DMS53 (cell line): ENCODE measurements at regions not wholly inside any gene's neighbourhood (a gene's known extent, or its start where the extent isn't known, plus 50 kb on each side); places are given as distances from the start of the nearest gene placed in this dataset.
"Not testable (repeated sequence)": the region's sequence is repeated elsewhere in the genome, so short reads cannot be mapped to it uniquely, and the experiment has no call there.

ENCODE experiments used
- DNase-seq: peaks from one replicate; lab custom pipeline; 2025; lab: John Stamatoyannopoulos, UW

DNA sequence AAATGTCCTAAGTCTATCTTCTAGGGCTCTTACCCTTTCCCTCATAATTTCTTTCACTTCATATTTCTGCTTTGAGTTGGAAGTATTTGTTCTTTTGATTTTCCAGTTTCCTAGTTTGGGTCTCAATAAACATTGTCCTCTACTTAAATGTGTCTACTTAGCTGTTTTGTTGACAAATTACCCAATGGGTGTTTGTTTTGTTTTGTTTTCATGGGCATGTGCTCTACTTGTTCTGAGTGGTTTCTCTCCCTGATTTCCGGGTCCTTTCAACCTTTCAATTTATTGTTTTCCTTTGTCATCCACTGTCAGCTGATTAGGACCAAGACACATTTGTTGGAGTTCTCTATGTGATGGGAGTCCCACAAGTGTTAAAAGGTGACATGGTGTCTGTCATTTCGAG, 1181.4 kb downstream of the RPA4 start:
- peak; percentile 60 for DNase-seq

DNA sequence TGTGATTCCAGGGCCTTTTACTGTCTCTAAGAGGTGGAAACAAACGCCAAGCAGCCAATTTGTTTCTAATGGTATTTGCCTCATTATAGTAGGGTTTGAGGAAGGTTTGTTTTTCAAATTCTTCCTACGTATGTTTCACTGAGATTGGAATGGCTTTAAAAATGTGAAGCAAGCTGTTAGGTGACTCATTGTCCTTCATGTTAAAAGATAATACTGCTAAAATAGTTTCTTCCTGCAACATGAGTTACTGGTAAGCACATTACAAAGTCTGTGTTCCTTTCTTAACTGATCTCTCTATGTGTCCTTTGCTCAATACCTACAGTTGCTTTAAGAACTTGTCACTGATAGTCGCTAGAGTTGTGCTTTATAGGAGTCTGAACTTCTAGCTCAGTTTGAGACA, 1183.9 kb downstream of the RPA4 start:
- DNase-seq, result no peak

DNA sequence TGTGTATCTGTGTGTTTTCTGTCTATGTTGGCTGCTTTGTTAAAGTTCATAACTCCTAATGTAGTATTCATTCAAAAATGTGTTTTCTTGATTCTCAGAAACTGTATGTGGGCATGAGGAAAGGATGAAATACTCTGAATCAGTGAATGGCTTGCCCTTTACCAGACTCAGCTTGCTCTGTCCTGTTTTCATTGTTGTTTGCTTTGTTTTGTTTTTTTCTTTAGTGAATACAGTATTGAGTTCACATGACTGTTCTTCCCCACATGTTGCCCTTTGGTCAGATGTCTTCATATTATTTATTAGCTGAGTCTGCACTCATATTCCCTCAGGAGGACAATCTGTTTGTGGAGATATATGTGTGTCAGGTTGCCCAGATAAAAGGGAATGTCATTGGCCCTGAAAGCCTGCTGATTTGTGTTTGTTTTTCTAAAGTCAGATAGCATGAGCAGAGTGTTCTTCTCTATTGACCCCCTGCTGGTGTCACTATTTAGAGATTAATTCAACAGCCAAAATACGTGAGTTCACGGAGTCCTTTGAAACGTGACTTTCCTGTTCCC, 1184.4 kb downstream of the RPA4 start:
- peak; percentile 29 for DNase-seq

DNA sequence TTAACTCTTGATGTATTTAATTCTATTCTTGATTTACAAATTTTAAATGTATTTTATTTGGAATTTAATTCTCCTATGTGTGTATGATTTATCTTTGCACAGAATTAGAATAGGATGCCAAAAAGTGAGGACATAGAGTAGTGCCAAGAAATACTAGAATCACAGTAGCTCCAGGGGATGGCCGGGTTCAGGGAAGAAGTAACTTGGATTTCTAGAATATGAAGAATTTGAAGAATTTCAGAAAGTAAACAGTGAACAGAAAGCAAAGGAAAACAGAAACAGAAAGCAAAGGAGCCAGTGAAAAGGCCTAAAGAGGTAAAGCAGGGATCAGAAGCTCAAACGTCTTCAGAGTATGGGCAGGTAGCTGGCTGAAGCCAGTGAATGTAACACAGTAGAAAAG, 1187.6 kb downstream of the RPA4 start:
- DNase-seq, result no peak

DNA sequence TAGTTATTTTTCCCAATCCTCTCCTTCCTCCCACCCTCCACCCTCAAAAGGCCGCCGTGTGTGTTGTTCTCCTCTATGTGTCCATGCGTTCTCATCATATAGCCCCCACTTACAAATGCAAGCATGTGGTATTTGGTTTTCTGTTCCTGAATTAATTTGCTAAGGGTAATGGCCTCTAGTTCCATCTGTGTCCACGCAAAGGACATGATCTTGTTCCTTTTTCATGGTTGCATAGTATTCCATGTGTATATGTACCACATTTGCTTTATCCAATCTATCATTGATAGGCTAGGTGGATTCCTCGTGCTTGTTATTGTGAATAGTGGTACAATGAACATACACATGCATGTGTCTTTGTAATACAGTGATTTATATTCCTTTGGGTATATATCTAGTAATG, 1193.7 kb downstream of the RPA4 start:
- no peak for DNase-seq

DNA sequence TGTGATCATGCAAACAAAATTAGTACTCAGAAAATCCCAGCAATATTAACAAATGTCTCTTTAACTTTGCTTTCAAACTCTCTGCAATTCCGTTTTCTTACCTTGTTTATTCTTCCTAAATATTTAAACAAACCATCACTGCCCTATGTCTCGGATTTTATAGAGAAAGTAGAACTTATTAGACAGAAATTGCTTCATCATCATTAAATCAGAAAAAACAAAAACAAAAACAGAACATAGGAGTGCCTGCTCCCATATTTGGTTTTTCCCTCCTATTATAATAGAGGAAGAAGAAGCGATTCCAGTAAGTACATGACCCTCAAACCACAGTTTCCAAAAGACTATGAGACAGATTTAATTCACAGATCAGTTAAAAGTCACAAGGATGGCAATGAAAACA, 1228.0 kb downstream of the RPA4 start:
- no peak for DNase-seq

DNA sequence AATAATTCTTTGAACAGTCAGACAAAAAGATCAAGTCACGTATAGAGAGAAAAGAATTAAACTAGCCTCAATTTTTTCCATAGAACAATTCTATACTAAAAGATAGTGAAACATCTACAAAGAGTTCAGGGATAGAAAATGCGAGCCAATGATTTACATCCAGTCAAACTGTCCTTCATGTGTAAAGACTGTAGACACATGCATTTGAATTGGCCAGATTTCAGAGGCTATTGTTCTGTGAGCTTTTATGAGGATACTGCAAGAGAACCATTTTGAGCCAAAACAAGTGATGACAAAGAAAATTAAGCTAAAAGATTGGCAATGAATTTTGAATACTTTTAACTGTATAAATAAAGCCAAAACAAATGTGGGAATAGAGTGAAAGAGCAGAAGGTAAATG, 1230.3 kb downstream of the RPA4 start:
- no peak for DNase-seq

DNA sequence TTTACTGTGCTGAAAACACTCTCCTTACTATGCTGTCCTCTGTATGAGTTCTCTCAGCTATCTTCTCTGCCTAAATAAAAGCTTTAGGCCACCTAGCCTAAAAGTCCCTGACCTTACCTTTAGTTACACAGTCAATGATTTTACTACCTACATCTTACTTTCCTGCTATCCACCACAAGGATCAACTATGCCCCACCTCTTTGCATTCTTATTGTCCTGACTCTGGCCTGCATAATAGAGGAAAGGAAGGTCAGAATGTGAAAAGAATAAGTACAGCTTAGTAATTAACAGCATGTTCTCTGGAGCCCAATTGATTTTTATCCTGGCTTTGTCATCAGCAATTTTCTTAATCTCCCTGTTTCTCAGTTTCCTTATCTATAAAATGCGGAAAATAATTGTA, 1257.8 kb downstream of the RPA4 start:
- DNase-seq, result no peak

DNA sequence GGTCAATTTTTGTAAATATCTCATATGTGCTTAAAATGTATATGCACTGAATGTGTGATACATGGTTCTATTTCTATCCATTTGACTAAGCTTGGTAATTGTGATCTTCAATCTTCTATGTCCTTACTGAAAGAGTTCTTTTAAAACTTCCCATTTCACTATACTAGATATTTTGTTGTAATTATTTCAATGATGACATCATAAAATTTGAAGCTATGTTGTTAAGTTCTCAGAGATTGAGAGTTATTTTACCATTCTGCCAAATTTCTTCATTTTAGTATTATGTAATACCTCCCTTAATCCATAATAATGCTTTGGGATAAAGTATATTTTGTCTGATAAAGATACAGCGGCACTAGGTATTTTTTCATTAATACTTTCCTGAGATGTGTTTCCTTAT, 1307.3 kb downstream of the RPA4 start:
- DNase-seq, result no peak

DNA sequence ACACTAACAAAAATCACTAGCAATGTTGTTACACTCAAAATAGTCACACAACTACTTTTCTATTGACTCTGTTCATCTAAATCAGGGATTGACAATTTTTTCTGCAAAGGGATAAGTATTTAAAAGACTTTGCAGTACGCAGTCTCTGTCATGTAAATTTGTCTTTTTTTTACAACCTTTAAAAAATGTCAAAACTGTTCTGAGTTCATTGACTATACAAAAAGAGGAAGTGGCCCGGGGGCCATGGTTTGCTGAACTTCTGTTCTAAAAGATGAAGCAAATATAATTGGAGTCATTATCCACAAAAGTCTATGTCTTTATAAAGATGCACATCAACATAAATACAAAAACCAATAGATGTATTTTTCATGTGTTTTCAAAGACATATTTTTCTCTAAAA, 1310.3 kb downstream of the RPA4 start:
- DNase-seq, result no peak

DNA sequence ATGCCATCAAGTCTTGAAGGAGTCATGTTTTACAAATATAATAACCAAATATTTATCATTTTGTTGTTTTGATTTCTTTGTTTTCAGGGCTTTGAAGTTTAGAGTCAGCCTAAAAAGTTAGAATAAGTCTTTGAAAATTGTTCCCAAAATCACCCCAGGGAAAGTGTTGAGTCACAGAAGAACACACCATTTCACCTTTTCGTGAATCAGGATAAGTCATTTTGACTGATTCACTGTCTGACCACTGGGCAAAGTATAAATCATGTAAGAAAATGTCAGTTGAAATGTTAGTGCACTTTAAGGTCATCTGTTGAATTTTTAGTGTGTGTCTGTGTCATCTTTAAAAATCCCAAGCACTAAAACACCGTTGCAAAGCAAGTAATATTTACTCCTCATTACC, 1320.1 kb downstream of the RPA4 start:
- DNase-seq, result no peak

DNA sequence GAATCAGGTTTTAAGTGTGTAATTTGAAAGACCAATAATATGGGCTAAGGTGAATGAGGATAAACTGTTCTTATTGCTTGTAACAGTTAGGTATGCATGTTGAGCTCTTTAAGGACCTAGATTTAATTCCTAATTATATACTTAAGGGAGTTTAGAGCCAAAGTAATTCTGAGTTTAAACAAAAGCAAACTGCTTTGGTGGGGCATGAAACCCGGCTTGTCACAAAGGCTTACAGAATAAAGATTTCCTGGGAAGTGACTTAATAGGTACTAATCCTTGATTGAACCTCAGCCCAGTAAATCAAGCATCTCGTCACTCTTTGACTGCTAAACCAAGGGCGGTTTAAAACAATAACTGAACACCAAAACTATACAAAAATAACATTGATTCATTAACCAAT, 1324.2 kb downstream of the RPA4 start:
- DNase-seq, result no peak

DNA sequence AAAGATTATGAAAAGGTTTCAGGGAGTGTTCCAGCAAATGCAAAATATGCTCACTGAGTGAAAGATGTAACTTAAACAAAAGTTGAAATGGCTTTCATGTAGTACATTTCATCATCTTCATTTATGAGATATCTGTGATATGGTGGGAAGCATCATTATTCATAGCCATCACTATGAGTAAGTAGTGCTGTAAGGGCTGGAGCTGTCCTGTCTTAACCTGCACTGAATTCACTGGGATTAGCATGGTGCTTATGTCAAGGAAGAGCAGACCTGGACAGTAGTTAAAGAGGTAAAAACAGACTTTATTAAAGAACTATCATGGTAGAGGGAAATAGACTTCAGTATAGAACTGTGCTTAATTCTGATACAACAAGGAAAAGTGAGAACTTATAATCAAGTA, 1347.3 kb downstream of the RPA4 start:
- no peak for DNase-seq

DNA sequence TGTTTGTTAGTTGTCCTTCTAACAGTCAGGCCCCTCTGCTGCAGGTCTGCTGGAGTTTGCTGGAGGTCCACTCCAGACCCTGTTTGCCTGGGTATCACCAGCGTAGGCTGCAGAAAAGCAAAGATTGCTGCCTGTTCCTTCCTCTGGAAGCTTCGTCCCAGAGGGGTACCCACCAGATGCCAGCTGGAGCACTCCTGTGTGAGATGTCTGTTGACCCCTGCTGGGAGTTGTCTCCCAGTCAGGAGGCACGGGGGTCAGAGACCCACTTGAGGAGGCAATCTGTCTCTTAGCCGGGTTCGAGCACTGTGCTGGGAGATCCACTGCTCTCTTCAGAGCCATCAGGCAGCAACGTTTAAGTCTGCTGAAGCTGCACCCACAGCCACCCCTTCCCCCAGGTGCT, 1356.4 kb downstream of the RPA4 start:
- DNase-seq, result not testable (repeated sequence)

DNA sequence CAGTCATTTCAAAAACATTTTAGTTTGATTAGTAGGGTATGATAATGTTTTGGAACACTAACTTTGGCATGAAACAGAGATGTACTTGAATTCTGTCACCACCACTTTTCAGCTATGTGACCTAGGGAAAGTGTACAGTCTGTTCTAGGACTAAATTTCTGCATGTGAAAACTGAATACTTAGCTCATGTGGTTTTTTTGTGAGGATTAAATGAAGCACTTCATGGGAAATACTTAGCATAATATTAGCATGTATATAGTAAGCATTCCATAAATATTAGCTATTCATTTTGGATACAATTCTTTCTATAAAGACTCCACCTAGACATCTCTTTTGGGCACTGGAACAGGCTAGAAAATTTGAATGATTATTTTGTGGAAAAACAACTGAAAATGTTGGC, 1379.4 kb downstream of the RPA4 start:
- DNase-seq, result no peak

DNA sequence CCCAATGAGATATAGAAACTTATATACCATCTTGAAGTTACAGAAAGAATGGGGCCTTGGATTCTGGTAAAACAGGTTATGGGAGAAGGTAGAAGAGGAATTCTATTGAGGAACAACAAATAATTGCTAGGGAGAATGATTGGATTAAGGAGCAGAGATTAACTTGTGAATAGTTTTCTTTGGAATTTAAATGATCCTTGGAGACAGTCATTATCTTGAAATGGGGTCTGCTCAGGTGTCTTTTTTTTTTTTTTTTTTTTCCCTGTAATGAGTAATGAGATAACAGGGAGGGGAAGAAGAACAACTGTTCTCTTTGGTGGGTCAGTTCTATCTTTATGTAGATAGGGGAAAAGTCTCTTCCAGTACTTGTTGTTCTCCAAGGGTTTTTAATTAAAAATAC, 1406.0 kb downstream of the RPA4 start:
- DNase-seq, result no peak

DNA sequence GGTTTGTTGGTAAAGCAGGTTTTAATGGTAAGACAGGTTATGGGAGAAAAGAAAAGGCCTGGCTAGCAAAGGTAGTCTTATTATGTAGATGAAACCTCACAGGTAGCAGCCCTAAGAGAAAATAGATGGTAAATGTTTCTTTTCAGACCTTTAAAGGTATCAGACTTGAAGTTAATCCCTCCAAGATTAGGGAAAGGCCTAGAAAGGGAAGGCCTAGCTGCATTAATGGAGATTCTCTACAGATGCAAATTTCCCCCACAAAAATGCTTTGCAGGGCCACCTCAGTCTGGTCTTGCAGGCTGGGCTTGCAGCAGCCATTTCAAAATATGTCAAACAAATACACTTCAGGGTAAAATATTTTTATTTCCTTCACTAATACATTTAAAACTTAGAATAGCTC, 1410.6 kb downstream of the RPA4 start:
- no peak for DNase-seq

DNA sequence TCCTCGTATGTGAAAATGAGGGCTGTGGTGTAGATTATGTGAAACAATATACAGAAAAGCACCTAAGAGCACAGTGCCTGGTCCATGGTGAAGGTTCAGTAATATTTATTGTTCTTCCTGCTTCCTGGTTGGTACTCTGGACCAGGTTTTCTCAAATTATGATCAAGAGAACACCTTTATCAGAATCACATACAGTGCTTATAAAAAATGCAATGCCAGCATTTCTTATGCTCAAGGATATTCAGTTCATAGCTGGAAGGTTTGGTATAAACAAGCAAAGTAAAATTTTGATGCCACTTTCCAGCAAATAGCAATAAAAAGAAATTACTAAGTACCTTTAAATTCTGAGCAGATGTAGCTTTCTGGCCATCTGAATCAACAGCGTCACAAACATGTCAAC, 1412.4 kb downstream of the RPA4 start:
- no peak for DNase-seq

DNA sequence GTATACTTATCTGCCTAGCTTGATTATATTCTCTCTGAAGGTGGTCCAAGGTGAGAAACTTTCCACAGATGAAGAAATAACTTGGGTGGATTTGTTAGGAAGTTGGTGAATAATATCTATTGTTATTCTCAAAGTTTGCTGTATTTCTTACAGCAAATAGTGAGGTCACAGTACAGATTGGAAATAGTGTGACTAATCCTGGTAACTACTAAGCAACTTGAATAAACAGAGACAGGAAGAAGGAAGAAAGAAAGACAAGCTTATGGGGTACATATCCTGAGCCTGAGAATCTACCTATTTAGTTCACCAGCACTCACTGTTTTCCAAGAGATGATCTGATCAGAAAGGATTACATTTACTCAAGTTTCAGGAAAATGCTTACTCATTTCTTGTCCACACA, 1416.1 kb downstream of the RPA4 start:
- DNase-seq, result peak; percentile 2

DNA sequence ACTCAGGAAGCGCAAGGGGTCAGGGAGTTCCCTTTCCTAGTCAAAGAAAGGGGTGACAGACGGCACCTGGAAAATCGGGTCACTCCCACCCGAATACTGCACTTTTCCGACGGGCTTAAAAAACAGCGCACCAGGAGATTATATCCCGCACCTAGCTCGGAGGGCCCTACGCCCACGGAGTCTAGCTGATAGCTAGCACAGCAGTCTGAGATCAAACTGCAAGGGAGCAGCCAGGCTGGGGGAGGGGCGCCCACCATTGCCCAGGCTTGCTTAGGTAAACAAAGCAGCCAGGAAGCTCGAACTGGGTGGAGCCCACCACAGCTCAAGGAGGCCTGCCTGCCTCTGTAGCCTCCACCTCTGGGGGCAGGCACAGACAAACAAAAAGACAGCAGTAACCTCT, 1416.8 kb downstream of the RPA4 start:
- not testable (repeated sequence) for DNase-seq

DNA sequence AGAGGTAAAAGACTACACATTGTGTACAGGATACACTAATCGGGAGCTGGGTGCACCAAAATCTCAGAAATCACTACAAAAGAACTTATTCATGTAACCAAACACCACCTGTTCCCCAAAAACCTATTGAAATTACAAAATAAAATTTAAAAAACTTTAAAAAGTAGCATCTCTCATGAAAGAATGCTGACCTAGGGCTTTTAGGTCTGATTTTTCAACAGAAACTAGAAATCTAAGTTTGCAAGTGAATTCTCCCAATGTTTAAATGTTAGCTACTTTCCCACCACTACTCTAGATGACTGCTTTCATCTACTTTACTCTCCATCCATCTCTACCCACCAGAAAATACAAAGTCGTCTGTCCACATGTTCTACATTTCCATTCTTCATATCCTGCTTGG, 1447.7 kb downstream of the RPA4 start:
- DNase-seq, result no peak

DNA sequence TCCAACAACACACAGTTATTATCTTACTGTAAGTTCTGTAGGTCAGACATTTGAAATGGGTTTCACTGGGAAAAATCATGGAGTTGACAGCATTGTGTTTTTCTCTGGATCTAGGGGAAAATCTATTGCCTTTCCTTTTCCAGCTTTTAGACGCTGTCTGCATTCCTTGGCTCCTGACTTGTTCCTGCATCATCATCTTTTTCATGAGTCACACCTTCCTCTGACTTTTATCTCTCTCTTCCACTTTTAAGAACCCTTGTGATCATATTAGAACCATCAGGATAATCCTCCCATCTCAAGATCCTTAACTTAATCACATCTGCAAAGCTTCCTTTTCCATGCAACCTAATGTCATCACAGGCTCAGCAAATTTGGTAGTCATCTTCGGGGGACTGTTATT, 1454.8 kb downstream of the RPA4 start:
- no peak for DNase-seq

DNA sequence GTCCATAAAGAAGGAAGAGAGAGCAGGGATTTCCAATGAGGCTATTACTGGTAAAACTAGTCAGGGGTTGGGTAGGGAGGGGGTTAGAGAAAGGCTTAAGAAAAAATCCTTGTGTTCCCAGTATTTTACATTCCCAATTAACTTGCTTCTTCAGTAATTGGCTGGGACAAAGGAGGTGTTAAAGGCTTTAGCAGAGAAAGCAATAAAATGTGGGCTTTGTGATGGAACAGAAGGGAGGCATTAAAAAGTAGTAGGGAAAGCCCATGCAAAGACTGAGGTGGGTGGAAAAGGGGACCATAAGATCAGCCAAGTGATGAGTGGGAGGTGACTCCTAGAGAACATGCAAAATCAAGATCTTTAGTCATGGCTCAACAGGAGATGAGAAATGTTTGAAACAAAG, 1467.2 kb downstream of the RPA4 start:
- no peak for DNase-seq

DNA sequence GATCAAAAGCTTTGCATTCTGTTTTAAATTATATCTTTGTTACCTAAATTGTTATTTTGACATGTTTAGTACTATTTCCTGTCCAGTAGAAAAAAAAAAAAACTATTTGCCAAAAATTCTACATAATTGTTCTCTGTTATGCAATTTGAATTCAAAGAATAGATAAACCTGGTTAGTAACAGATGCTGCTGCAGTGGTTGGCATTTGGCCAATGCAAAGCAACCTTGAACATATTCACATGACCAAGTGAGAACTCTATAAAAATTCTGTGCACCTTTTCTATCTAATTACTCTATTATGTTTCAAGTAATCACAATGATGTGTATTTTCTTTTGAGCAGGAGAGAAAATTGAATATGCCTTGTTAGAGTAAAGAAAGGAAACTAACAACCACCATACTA, 1473.4 kb downstream of the RPA4 start:
- DNase-seq, result peak; percentile 5

DNA sequence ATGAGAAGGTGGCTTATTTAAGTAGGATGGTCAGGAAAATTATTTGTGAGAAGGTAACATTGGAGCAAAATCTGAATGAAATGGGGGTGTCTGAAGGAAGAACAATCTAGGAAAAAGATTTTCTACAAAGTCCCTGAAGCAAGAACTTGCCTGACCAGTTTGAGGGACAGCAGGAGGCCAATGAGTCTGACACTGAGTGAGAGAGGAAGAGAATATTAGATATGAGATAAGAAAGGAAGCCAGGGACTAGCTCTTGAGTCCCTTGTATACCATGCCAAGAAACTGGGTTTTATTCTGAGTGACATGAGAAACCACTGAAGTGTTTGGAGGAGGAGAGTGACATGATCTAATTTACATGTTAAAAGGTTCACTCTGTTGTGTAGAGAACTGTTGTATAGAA, 1478.9 kb downstream of the RPA4 start:
- peak; percentile 5 for DNase-seq
